ENCODE measurements at regions not wholly inside any gene's neighbourhood (a gene's known extent, or its start where the extent isn't known, plus 50 kb on each side); places are given as distances from the start of the nearest gene placed in this dataset.

- no peaks in the 10 kb centered on the region for H3K9me3 Mint-ChIP-seq
- H3K27me3 Mint-ChIP-seq (ENCODE audit: low read depth): no peaks in the 10 kb centered on the region
- TF ChIP-seq CTCF (conservative IDR thresholded peaks at IDR 0.05): no peak
- H3K4me1 Mint-ChIP-seq: no peaks in the 10 kb centered on the region
- no peak overlapping the region for H3K4me3 Mint-ChIP-seq
- no peaks in the 10 kb centered on the region for H3K36me3 Mint-ChIP-seq (ENCODE audit: low read depth)
- DNase-seq (ENCODE audit: low read depth, low spot score): no peak
- H3K27ac Mint-ChIP-seq (ENCODE audit: unreplicated experiment): no peak overlapping the region
Observed at GRCh38 chr3:1903111-1903510, 195.6 kb upstream of the CNTN4 start.

DNA sequence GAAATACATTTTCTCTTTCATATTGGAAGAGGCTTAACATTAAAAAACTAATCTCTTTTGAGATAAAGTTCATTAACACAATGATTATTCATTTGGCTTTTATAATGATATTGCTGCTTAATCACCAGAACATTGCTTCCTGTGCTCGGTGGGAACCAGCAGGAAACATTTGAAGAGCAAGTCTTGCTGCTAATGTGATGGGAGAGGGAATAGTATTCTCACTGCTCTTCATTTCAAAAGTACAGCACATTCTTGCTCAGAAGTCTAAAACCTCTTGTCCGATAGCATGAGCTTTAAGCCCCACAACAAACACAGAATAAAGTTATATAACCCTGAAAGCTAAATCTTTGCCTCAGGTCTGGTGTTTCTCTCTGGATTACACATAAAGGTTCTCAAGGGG is 190.8 kb upstream of the CNTN4 start:
- no peak for DNase-seq (ENCODE audit: low read depth, low spot score)
- TF ChIP-seq CTCF (conservative IDR thresholded peaks at IDR 0.05): no peak
- no peaks in the 10 kb centered on the region for H3K9me3 Mint-ChIP-seq
- no peaks in the 10 kb centered on the region for H3K36me3 Mint-ChIP-seq (ENCODE audit: low read depth)
- H3K4me3 Mint-ChIP-seq: no peak overlapping the region
- no peaks in the 10 kb centered on the region for H3K27me3 Mint-ChIP-seq (ENCODE audit: low read depth)
- peaks cover 6% of the 10 kb centered on the region for H3K4me1 Mint-ChIP-seq
- H3K27ac Mint-ChIP-seq (ENCODE audit: unreplicated experiment): no peak overlapping the region

DNA sequence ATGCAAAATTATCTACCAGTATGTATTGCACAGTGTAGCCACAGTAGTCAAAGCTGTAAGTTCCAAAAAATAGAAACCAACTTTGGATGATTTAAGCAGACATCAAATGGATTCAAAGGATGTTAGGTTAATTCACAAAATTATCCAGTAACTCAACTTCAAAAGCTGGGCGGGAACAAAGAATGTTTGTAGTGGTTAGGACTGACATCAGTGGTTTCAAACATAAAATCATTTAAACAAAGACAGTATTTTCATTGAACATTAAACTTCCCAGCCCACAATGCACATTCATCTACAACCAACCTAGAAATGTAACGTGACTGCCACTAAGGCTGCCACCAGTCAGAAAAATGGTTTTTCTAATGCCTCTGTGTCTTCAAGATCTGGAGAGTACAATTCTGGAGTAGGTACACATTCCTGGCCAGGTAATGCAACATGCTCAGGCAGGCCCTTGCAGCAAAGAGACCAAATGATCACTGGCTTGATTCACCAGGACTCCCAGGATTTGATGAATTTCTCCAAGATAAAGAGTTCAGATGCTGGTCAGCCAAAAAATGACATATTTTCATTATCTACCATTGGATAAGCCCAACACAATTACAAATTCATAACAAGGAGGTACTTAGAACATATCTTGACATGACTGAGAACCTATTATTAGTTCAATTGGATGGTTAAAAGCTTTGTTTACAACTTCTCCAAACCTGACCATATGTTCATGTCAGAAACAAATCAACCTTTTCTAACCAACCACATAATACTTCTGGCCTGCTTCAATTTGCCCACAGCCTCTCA is 189.8 kb upstream of the CNTN4 start:
- Mint-ChIP-seq H3K9me3 (peaks cover 2% of the 10 kb centered on the region), H3K27ac (ENCODE audit: unreplicated experiment) (no peak overlapping the region), H3K4me1 (peaks cover 6% of the 10 kb centered on the region), H3K4me3 (no peak overlapping the region), H3K27me3 (ENCODE audit: low read depth) (no peaks in the 10 kb centered on the region), H3K36me3 (ENCODE audit: low read depth) (no peaks in the 10 kb centered on the region)
- no peak for DNase-seq (ENCODE audit: low read depth, low spot score)
- TF ChIP-seq CTCF (conservative IDR thresholded peaks at IDR 0.05): no peak

GRCh38 chr3:1910322-1910721 is 188.3 kb upstream of the CNTN4 start:
- Mint-ChIP-seq H3K27me3 (ENCODE audit: low read depth) (no peaks in the 10 kb centered on the region), H3K36me3 (ENCODE audit: low read depth) (no peaks in the 10 kb centered on the region), H3K4me1 (peaks cover 6% of the 10 kb centered on the region), H3K4me3 (no peak overlapping the region), H3K9me3 (peaks cover 6% of the 10 kb centered on the region), H3K27ac (ENCODE audit: unreplicated experiment) (no peak overlapping the region)
- TF ChIP-seq CTCF (conservative IDR thresholded peaks at IDR 0.05): no peak
- DNase-seq (ENCODE audit: low read depth, low spot score): no peak

DNA sequence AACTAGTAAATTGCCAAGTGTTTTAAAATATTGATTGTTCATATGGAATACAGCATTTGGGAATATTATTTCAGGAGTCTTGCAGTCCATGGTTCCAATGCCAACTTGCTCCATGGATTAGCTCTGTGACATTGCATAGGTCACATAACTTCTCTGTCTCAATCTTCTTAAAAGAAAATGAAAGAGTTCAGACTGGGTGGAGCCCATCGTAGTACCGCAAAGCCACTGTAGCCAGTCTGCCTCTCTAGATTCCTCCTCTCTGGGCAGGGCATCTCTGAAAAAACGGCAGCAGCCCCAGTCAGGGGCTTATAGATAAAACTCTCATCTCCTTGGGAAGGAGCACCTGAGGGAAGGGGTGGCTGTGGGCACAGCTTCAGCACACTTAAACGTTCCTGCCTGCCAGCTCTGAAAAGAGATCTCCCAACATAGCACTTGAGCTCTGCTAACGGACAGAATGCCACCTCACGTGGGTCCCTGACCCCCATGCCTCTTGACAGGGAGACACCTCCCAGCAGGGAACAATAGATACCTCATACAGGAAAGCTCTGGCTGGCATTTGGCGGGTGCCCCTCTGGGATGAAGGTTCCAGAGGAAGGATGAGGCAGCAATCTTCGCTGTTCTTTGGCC is 168.8 kb upstream of the CNTN4 start:
- Mint-ChIP-seq H3K27ac (ENCODE audit: unreplicated experiment) (peak overlapping the region; percentile 27), H3K9me3 (peaks cover 16% of the 10 kb centered on the region), H3K27me3 (ENCODE audit: low read depth) (no peaks in the 10 kb centered on the region), H3K36me3 (ENCODE audit: low read depth) (peaks cover 5% of the 10 kb centered on the region), H3K4me3 (no peak overlapping the region), H3K4me1 (no peaks in the 10 kb centered on the region)
- no peak for DNase-seq (ENCODE audit: low read depth, low spot score)
- TF ChIP-seq CTCF (conservative IDR thresholded peaks at IDR 0.05): no peak

Data from neural crest cell (in vitro differentiated cells).